Breast epithelium (tissue), 3 donors: ENCODE measurements at regions not wholly inside any gene's neighbourhood (a gene's known extent, or its start where the extent isn't known, plus 50 kb on each side); places are given as distances from the start of the nearest gene placed in this dataset.
"Not testable (repeated sequence)": the region's sequence is repeated elsewhere in the genome, so short reads cannot be mapped to it uniquely, and the experiment has no call there.

Experiments
- CTCF ChIP-seq, 3 donors: fragments of 450-650 bp; IDR thresholded peaks; one replicate each; pipeline ENCODE4 v1.5.1; 2016 to 2017; ENCODE audit warnings: antibody characterized with exemption in 3 of 3, mild to moderate bottlenecking in 3 of 3, moderate library complexity in 3 of 3
- POLR2AphosphoS5 ChIP-seq, 3 donors: sonication (generic); formaldehyde crosslinking; IDR thresholded peaks; one replicate each; pipeline ENCODE4 v1.6.1; 2017; ENCODE audit warnings: antibody characterized with exemption in 3 of 3

GRCh38 chr1:233827937-233828336 is 76.5 kb upstream of the SLC35F3 start:
- not testable (repeated sequence) for TF ChIP-seq CTCF, POLR2AphosphoS5 (IDR thresholded peaks at IDR 0.05)
